ENCODE measurements at regions not wholly inside any gene's neighbourhood (a gene's known extent, or its start where the extent isn't known, plus 50 kb on each side); places are given as distances from the start of the nearest gene placed in this dataset.

- DNase-seq (ENCODE audit: low read depth in 1 of 2, low spot score in 1 of 2) = no peak
- TF ChIP-seq SPI1 (IDR thresholded peaks at IDR 0.05; ENCODE audit: borderline replicate concordance, low read depth) (no peak), CTCF (IDR thresholded peaks at IDR 0.05; ENCODE audit: insufficient read depth, low read length) (no peak), POLR2AphosphoS5 (IDR thresholded peaks at IDR 0.05; ENCODE audit: low read depth) (no peak), REST (IDR thresholded peaks at IDR 0.05; ENCODE audit: insufficient replicate concordance, low read depth) (no peak), GABPA (IDR thresholded peaks at IDR 0.05; ENCODE audit: low read depth) (no peak)
- Histone ChIP-seq H3K27ac (replicated peaks) (no peak overlapping the region), H3K27me3 (ENCODE audit: insufficient read depth, poor library complexity, severe bottlenecking) (no peaks in the 10 kb centered on the region), H3K4me3 (replicated peaks; ENCODE audit: insufficient read depth, low read length) (no peak overlapping the region)
These were observed 143.9 kb upstream of the CREB1 start for GRCh38 chr2:207385903-207386302.

- H3K4me3 ChIP-seq (replicated peaks; ENCODE audit: insufficient read depth, low read length) = no peak overlapping the region
- no peaks in the 10 kb centered on the region for H3K27me3 ChIP-seq (ENCODE audit: insufficient read depth, poor library complexity, severe bottlenecking)
- DNase-seq (ENCODE audit: low read depth in 1 of 2, low spot score in 1 of 2) = no peak
- TF ChIP-seq REST (IDR thresholded peaks at IDR 0.05; ENCODE audit: insufficient replicate concordance, low read depth) = no peak
- TF ChIP-seq POLR2AphosphoS5 (IDR thresholded peaks at IDR 0.05; ENCODE audit: low read depth) = no peak
- TF ChIP-seq GABPA (IDR thresholded peaks at IDR 0.05; ENCODE audit: low read depth) = no peak
- no peak for TF ChIP-seq CTCF (IDR thresholded peaks at IDR 0.05; ENCODE audit: insufficient read depth, low read length)
- TF ChIP-seq SPI1 (IDR thresholded peaks at IDR 0.05; ENCODE audit: borderline replicate concordance, low read depth) = no peak
- no peak overlapping the region for H3K27ac ChIP-seq (replicated peaks)
These were observed 142.7 kb upstream of the CREB1 start for GRCh38 chr2:207387001-207387571.

- no peak for DNase-seq (ENCODE audit: low read depth in 1 of 2, low spot score in 1 of 2)
- H3K4me3 ChIP-seq (replicated peaks; ENCODE audit: insufficient read depth, low read length) = no peak overlapping the region
- no peaks in the 10 kb centered on the region for H3K27me3 ChIP-seq (ENCODE audit: insufficient read depth, poor library complexity, severe bottlenecking)
- TF ChIP-seq REST (IDR thresholded peaks at IDR 0.05; ENCODE audit: insufficient replicate concordance, low read depth) (no peak), POLR2AphosphoS5 (IDR thresholded peaks at IDR 0.05; ENCODE audit: low read depth) (no peak), SPI1 (IDR thresholded peaks at IDR 0.05; ENCODE audit: borderline replicate concordance, low read depth) (no peak), CTCF (IDR thresholded peaks at IDR 0.05; ENCODE audit: insufficient read depth, low read length) (no peak), GABPA (IDR thresholded peaks at IDR 0.05; ENCODE audit: low read depth) (no peak)
- no peak overlapping the region for H3K27ac ChIP-seq (replicated peaks)
These were observed 139.3 kb upstream of the CREB1 start for GRCh38 chr2:207390302-207391095.

Measured in HL-60 (cell line).